DMS79 (cell line): ENCODE measurements at regions not wholly inside any gene's neighbourhood (a gene's known extent, or its start where the extent isn't known, plus 50 kb on each side); places are given as distances from the start of the nearest gene placed in this dataset.

Source experiments
- DNase-seq: peaks from one replicate; lab custom pipeline; 2025; lab: John Stamatoyannopoulos, UW

DNA sequence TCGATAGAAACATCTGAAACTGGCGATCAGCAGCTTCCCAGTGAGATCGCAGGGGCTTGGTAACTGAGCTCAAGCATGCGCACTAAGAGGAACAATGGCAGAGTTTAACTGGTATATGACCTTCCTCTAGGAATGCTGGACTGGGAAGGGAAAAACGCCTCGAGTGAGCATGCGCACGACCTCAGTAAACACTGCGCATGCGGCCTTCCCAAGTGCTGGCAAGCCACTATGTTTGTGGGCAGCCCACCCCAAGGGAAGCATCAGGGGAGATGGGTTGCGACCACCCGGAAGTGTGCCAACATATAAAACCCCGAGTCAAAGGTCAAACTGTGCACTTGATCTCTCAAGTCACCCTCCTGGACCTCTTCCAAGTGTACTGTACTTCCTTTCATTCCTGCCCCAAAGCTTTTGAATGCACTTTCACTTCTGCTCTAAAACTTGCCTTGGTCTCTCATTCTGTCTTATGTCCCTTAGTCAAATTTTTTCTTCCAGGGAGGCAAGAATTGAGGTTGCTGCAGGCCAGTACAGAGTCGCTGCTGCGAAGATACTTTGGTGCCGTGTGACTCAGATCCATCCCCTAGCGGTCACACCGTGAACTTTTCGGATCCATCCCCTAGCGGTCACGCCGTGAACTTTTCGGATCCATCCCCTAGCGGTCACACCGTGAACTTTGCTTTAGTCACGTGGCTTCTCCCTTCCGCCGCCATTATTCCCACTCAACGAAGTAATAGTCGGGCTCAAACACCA is 243.3 kb downstream of the FAM43A start:
- no peak for DNase-seq

DNA sequence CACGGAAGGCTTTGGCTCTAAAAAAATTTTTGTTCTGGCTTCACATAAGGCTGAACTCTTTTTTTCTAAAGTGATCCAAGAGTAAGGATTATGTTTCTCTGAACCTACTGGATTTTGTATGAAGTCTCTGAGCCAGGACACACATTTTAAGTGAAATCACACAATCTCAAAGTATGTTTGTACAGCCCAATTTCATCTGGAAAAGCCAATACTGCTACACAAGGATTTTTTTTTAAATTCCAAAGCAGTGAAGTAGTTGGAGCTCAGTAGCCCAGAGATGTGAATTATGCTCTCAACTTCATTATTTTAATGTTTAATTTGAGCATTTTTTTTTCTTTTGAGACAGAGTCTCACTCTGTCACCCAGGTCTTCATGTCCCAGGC is 243.9 kb downstream of the FAM43A start:
- no peak for DNase-seq

DNA sequence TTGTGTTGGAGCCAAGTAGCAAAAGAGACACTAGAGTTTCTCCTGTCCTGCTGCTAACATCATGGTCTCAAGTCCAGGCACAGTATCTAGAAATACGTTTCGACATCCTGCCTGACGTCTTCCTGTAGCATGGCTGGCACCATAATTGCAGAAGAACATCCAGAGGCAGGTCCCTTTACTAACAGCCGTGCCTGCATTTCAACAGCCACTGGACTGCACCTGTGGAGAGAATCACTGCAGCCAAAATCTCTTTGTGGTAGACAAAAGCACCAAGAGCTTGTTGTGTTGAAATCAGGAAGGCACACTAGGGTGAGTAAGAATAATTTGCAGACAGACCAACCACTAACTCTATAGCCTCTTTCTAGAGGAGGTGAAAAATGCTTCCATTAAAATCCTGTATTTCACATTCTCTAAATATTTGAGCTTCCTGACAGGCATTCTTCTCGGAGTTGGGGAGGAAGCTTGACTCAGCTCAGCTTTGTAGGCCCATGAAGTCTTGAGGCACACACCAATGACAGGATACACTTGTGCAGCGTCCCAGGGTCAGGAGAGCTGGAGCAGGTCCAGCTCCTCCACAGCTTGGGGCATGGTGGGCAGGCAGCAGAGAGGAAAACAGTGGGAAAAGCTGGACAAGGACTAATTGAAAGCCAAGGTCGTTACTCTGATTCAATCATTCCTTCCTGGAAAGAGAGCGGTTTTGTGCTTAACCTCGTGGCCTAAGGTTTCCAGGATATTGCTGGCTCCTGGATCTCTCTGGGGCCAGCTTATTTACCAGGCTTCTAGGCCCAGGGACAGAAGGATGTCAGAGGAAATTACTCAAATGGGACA is 244.9 kb downstream of the FAM43A start:
- no peak for DNase-seq

DNA sequence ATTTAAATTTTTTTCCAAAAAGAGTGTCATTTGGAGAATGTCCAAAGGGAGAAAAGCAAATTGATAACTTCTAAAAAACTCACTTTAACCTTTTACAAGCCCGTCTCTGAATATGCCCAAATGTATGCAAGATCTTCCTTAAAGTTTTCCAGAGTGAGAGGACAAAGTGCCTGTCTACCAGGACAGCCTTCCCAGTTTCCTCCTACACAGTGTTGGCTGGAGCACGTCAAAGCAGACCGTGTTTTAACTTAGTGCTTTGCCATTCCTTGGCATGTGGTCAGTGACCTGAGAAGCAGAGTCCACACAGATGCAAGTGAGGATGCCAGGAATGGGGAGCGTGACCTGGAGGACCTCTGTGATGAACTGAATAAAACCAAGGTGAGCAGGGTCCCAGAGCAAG is 245.7 kb downstream of the FAM43A start:
- DNase-seq = no peak

DNA sequence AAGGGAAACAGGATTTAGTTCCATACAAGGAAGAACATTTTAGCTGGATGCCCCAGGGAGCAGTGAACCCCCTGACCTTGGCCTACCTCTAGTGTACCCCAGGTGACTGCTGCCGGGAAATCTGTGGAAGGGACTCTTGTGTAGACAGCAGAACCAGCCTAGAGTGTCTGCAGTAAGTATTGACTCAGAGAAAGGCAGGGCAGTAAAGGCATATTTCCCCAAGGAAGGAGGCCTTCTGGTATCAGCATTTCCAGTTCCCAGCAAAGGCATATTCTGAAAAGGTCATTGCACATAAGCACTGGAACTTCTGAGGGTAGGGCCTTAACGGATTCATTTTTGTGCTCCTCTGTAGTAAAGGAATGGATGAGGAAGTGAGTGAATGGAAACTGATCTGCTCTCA is 246.2 kb downstream of the FAM43A start:
- DNase-seq = no peak

DNA sequence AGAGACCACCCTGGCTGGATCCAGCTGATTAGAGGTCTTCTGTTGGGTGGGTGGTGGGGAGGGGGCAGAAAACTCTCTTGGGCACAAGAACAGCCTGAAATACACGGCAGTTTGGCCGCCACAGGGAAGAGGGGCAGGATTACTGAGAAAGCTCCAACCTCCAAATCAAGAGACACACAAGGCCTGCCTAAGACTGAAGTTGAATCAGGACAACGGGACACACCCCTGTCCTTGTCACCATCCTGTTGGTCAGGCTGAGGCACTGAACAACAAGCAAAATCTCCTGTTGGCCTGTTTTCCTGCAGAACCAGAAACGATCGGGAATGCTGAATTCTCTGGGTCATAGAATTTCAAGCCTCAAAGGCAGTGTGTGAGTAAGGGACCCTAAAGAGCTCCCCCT is 247.8 kb downstream of the FAM43A start:
- no peak for DNase-seq

DNA sequence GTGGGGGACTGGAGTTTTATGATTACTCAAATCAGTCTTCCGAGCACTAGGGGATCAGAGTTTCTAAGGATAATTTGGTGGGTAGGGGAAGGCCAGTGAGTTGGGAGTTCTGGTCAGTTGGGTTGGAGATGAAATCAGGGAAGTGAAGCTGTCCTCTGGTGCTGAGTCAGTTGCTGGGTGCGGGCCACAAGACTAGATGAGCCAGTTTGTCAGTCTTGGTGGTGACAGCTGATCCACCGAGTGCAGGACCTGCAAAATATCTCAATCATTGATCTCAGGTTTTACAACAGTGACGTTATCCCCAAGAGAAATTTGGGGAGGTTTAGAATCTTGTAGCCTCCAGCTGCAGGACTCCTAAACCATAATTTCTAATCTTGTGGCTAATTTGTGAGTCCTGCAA is 249.4 kb downstream of the FAM43A start:
- DNase-seq = no peak

DNA sequence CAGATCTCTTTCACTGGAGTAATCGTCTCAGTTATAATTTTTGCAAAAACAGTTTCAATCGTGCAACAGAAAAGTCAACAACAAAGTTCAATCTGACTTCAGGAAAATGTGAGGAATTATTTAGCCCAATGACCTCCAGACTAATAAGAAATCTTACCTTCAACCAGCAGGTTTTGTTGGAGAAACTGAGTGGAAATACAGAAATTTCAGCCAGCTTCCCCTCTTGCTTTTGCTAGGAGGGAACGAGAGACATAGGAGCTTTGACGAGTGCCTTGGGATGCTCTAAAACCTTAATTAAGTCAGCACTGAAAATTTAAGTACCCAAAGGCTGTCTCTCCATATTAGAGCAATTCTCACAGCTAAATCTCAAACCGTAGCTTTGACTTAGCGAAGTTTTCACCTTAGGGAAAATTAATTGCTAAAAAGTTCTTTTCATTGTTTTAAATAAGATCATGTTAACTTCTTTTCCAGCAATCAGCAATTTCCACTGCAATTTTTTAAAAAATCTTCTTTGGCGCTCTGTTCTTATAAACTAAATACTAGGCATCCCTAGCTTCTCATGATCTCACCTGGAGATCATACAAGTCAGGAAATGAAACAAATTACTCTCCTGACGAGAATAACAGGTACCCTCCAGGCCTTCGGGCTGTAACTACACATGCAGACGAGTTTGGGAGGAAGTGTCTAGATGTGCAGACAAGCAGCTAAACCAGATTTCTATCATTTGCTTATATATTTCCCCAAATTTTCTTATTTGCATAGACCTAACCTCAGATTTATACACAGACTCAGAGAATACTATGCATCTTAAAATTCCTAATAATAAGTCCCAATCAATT is 250.2 kb downstream of the FAM43A start:
- DNase-seq = no peak

DNA sequence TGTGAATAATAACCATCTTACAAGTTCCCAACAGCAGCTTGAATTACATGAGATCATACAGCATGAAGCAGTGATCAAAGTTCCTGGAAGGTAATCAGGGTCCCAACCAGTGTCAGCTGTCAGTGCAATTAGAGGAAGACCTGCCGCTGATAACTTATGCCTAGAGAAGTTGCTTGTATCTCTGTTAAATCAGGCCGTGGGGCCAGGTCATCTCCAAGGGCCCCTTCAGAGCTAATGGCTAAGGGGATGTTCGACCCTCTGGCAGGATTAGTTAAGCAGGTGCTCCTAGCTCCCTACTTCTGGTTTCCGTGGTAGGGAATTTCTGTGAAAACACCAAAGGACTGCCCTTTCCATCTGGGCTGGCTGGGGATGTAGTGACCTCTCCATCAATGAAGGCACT is 251.0 kb downstream of the FAM43A start:
- DNase-seq = no peak

DNA sequence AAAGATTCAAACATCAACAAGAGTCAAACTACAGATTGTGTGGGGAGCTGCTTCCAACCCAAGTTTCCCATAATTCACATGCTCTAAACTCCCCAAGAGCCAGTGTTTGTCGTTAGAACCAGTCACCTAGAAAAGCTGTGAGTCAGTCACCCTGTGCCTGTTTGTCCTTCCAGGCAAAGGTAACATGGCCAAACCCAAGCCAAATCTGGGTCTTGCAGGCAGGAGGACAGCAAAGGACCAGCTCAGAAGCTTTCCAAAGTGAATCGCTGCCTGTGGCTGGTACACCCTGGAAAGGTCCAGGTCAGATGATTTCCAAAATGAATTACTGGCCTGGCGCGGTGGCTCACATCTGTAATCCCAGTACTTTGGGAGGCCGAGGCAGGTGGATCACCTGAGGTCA is 251.5 kb downstream of the FAM43A start:
- no peak for DNase-seq

DNA sequence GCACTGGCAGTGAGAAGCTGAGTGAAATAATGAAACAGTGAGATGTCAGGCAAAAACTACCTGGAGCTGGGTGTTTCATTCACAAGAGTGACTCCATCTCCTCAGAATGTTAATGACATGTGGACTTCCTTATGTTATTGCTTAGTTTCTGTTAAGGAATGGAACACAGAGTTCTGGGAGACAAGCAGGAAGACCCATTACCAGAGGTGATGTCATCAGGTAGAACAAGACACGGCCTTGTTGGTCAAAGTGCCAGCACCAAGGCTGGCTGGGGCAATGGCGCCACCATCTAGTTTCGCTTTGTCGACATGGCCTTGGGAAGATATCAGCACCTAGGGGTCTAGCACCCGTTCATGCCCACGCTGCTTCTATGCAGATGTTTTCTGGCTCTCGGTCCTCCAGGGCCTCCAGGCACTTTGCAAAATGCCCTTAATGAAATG is 252.2 kb downstream of the FAM43A start:
- DNase-seq = no peak

DNA sequence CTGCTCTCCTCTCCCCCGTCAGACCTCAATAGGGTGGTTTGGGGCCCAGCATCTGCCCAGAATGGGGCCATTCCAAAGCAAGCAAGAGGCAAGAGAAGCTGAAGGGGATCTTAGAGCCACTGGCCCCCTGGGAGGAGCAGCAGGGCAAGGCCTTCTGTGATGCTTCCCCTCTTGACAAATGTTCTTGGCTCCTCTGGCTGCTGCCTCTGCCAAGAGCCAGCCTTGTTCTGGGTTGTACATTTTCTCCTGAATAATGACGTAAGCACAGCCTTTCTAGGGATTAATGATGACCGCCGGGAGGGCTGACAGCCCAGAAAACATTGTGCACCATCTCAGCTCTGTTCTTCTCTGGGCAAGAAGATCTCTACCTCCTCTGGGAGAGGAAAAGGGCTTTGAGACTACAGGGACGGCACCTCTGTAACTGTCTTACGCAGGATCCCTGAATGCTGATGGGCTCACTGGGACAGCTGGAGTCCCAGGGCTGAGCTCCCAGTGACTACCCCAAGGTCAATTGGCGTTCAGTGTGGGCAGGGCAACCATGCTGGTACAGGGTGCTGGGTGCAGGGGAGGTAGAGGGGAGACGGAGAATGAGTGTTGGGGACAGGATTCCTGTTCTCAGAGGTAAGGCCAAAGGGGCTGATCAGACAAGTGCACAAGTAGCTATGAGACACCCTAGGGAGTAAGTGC is 253.3 kb downstream of the FAM43A start:
- DNase-seq = no peak

DNA sequence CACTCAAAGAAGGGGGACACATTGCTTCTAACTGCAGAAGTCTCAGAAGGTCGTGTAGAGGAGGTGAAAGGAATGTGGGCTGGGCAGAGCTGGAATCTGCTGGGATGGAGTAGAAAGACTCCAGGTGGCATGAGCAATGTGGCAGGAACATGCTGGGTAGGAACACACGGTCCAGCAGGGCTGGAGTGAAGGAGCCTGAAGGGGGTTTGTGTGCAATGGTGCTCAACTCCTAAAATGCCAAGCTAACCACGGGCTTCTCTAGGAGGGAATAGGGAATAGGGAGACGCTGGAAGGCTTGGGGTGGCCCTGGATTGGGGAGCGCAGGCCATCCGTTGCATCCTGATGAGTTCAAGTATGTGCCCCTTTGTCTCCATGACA is 253.8 kb downstream of the FAM43A start:
- DNase-seq = no peak

DNA sequence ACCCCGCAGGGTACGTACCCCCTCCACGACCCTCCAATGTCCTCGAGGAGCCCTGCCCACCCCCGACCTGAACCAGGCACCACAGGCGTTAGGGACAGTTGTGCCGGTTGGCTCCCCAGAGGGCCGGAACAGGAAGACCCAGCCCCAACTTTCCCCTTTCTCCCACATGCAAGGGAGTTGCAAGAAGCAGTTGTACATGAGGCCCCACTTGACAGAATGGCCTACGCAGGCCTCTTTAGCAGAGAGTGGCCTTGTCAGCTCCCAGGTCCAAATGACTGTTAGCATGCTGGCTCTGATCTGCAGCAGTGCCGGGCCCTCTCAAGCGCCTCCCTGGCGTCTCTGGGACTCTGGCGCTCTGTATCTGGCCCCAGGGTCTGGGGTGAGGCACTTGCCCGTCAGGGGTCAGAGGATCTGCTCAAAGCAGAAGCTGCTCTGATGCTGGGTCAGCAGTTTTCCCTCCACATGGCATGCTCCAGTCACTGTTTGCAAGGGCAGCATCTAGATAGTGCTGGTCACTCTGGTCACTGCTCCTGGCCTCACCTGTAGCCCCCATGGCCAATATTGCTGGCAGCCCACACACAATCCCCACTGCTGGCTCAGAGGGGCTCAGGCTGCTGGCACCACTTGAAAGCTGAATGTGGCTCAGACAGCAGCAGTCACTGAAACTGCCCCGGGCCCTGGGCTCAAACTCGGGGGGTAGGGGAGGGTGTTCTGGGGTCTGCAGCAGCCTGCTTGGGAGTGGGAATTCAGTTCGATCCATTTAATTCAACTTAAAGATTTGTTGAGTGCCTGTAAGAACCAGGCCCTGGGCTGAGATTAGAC is 254.5 kb downstream of the FAM43A start:
- DNase-seq = no peak

DNA sequence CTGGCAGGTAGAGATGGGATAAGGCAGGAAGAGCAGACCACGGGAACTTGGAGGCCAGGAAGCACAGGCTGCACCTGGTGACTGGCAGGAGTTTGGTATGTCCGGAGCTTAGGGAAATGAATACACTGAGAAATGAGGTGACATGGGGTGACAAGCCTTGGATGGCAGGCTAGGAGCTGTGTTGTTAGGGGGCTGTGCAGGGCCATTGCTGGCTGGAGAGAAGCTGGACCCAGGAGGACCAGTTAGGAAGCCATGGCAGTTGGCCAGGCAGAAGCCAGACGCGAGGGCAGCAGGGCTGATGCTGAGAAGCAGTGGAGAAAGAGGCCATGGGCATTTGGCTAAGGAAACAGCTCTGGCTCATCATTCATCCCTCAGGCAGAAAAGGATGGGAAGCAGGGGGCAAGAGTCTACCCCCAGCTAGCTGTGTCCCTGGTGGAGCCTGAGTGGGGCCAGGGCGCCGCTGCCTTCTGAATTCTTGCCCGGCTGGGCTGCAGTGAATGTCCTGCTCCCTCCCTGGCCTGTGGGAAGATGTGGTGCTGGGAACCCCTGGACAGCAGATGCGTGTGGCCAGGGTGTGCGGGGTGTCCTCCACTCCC is 255.8 kb downstream of the FAM43A start:
- DNase-seq = no peak

DNA sequence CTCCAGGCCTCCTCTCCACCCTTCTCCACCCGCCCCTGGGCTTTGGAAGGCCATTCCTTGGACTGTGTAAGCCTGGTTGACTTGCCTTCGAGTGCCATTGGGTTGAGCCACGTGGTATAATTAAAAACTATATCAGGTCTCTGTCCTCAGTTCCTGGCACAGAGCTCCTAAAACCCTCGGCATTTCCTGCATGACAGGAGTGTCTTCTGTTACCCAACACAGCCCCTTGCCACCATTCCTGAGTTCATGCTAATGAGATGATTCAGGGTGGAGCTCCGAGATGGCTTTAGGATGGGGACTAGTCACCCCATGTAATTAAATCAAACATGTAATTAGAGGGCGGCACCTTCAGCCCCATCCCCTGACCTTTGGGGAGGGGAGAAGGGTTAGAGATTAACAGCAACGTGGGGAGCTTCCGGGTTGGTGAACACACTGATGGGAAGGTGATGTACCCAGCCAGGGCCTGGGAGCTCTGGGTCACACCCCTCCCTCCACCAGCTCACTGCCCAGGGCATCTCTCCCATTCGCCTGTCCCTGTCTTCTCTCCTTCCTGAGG is 256.4 kb downstream of the FAM43A start:
- DNase-seq = no peak

DNA sequence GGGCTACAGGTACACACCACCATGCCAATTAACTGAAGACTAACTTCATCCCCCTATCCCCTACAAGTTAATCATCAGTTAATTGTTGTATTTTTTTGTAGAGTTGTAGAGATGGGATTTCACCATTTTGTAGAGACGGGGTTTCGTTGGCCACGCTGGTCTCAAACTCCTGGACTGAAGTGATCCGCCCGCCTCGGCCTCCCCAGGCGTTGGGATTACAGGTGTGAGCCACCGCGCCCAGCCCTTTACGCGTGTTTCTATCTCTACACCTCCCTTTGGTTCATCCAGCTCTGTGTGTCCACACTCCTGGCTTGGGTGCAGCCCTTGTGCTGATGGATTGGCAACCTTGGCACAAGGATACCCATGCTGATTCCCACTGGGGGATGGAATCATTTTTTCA is 258.8 kb downstream of the FAM43A start:
- DNase-seq = no peak

DNA sequence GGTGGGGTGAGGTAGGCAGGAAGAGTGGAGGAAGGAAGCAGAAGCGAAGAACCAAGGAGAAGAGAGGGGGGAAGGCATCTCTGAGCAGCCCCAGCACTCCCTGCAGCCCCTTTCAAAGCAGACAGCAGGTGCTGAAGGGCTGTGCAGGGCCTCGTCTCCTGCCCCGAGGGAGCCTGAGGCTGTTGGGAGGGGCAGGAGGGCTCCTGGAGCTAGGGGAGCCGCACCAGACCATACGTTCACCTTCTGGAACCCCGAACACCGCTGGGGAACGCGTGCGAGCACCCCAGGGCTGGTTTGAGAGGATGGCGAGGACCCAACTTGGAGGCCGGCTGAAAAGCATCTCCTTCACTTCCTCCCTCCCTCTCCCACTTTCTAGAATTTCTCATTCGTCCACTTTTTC is 259.8 kb downstream of the FAM43A start:
- DNase-seq = no peak

DNA sequence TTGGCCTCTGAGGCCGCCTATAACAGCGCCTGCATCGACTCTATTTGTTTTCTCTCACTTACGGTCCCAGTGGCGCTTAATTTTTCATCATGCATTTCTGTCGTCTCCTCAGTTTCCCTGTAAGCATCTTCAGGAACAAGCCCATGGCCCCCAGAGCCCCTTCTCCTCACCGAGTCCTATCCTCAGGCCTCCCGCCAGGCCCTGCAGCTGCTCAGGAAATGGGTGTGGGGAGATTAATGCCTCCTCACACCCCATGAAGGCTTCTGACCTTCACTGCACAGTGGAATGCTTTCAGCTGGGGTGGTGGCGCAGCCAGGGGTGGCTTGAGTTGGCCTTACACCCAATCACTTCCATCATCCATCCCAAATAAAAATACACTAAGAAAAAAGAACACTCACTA is 260.4 kb downstream of the FAM43A start:
- DNase-seq = no peak

DNA sequence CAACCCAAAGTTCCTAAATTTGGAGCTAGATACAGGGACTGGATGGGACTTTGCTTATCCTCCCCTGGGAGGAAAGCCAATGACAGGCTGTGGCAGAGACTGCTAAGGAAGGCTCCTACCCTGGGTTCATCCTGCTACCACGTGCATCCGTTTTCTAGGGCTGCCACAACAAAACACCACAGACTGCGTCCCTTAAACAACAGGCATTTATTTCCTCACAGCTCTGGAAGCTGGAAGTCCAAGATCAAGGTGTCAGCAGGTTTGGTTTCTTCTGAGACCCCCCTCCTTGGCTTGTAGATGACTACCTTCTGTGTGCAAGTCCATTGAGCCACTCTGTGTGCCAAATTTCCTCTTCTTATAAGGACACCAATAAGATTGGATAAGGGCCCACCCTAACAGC is 263.9 kb downstream of the FAM43A start:
- DNase-seq = no peak
